ENCODE measurements at regions not wholly inside any gene's neighbourhood (a gene's known extent, or its start where the extent isn't known, plus 50 kb on each side); places are given as distances from the start of the nearest gene placed in this dataset.

GRCh38 chr7:12481722-12482121 is 78.1 kb upstream of the VWDE start:
- TF ChIP-seq EZH2 (IDR thresholded peaks at IDR 0.05; ENCODE audit: low read depth): no peak
- TF ChIP-seq, protein P1, sequence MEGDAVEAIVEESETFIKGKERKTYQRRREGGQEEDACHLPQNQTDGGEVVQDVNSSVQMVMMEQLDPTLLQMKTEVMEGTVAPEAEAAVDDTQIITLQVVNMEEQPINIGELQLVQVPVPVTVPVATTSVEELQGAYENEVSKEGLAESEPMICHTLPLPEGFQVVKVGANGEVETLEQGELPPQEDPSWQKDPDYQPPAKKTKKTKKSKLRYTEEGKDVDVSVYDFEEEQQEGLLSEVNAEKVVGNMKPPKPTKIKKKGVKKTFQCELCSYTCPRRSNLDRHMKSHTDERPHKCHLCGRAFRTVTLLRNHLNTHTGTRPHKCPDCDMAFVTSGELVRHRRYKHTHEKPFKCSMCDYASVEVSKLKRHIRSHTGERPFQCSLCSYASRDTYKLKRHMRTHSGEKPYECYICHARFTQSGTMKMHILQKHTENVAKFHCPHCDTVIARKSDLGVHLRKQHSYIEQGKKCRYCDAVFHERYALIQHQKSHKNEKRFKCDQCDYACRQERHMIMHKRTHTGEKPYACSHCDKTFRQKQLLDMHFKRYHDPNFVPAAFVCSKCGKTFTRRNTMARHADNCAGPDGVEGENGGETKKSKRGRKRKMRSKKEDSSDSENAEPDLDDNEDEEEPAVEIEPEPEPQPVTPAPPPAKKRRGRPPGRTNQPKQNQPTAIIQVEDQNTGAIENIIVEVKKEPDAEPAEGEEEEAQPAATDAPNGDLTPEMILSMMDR (conservative IDR thresholded peaks at IDR 0.05): no peak

Data from PC-9 (cell line).